ENCODE measurements at regions not wholly inside any gene's neighbourhood (a gene's known extent, or its start where the extent isn't known, plus 50 kb on each side); places are given as distances from the start of the nearest gene placed in this dataset.
A peak's percentile ranks its signal among the peaks of the same experiment; 100 is the strongest.

- Mint-ChIP-seq H3K36me3 (peaks cover 1% of the 10 kb centered on the region), H3K4me3 (peak overlapping the region in 1 of 4 donors; percentile 19), H3K27me3 (no peaks in the 10 kb centered on the region), H3K9me3 (peaks cover 0 to 2% (median 0%) of the 10 kb centered on the region in 3 donors), H3K27ac (no peak overlapping the region), H3K4me1 (peaks cover 13 to 21% (median 14%) of the 10 kb centered on the region in 3 donors)
These were observed 309.0 kb upstream of the PMFBP1 start for GRCh38 chr16:72480911-72481310.

- Mint-ChIP-seq H3K36me3 (peaks cover 1% of the 10 kb centered on the region), H3K4me1 (peaks cover 2 to 4% (median 3%) of the 10 kb centered on the region in 3 donors), H3K4me3 (no peak overlapping the region), H3K9me3 (peaks cover 0 to 2% (median 0%) of the 10 kb centered on the region in 3 donors), H3K27ac (no peak overlapping the region), H3K27me3 (no peaks in the 10 kb centered on the region)
These were observed 303.7 kb upstream of the PMFBP1 start for GRCh38 chr16:72475688-72476087.

GRCh38 chr16:72474501-72475123 lies 302.7 kb upstream of the PMFBP1 start:
- Mint-ChIP-seq H3K4me3 (no peak overlapping the region), H3K36me3 (peaks cover 1% of the 10 kb centered on the region), H3K27ac (no peak overlapping the region), H3K27me3 (no peaks in the 10 kb centered on the region), H3K9me3 (peaks cover 0 to 2% (median 0%) of the 10 kb centered on the region in 3 donors), H3K4me1 (no peaks in the 10 kb centered on the region)

GRCh38 chr16:72473631-72474030 lies 301.7 kb upstream of the PMFBP1 start:
- peaks cover 1% of the 10 kb centered on the region for H3K36me3 Mint-ChIP-seq
- no peaks in the 10 kb centered on the region for H3K4me1 Mint-ChIP-seq
- H3K27me3 Mint-ChIP-seq: no peaks in the 10 kb centered on the region
- H3K9me3 Mint-ChIP-seq: peaks cover 0 to 2% (median 0%) of the 10 kb centered on the region in 3 donors
- H3K4me3 Mint-ChIP-seq: no peak overlapping the region
- no peak overlapping the region for H3K27ac Mint-ChIP-seq

GRCh38 chr16:72471317-72471924 lies 299.5 kb upstream of the PMFBP1 start:
- H3K4me1 Mint-ChIP-seq: no peaks in the 10 kb centered on the region
- H3K4me3 Mint-ChIP-seq: no peak overlapping the region
- no peak overlapping the region for H3K27ac Mint-ChIP-seq
- H3K36me3 Mint-ChIP-seq: peaks cover 1% of the 10 kb centered on the region
- H3K27me3 Mint-ChIP-seq: no peaks in the 10 kb centered on the region
- H3K9me3 Mint-ChIP-seq: no peaks in the 10 kb centered on the region

GRCh38 chr16:72470541-72470940 lies 298.6 kb upstream of the PMFBP1 start:
- H3K4me3 Mint-ChIP-seq: no peak overlapping the region
- no peaks in the 10 kb centered on the region for H3K9me3 Mint-ChIP-seq
- H3K4me1 Mint-ChIP-seq: no peaks in the 10 kb centered on the region
- no peaks in the 10 kb centered on the region for H3K27me3 Mint-ChIP-seq
- no peak overlapping the region for H3K27ac Mint-ChIP-seq
- peaks cover 1% of the 10 kb centered on the region for H3K36me3 Mint-ChIP-seq

- Mint-ChIP-seq H3K9me3 (no peaks in the 10 kb centered on the region), H3K27ac (no peak overlapping the region), H3K27me3 (no peaks in the 10 kb centered on the region)
These were observed 298.0 kb upstream of the PMFBP1 start for GRCh38 chr16:72469932-72470331.

GRCh38 chr16:72468582-72468981 lies 296.6 kb upstream of the PMFBP1 start:
- Mint-ChIP-seq H3K36me3 (peaks cover under 1% of the 10 kb centered on the region), H3K27ac (no peak overlapping the region)

More at GRCh38 chr16:72469932-72470331, 298.0 kb upstream of the PMFBP1 start:
- H3K36me3 Mint-ChIP-seq: peaks cover 1% of the 10 kb centered on the region
- H3K4me3 Mint-ChIP-seq: no peak overlapping the region
- peaks cover 0 to under 1% (median under 1%) of the 10 kb centered on the region in 3 donors for H3K4me1 Mint-ChIP-seq

GRCh38 chr16:72467157-72467759 lies 295.3 kb upstream of the PMFBP1 start:
- Mint-ChIP-seq H3K4me3 (no peak overlapping the region), H3K4me1 (peaks cover 8 to 17% (median 9%) of the 10 kb centered on the region in 3 donors), H3K9me3 (peaks cover 0 to 2% (median 0%) of the 10 kb centered on the region in 3 donors), H3K27me3 (peaks cover 1% of the 10 kb centered on the region), H3K36me3 (no peaks in the 10 kb centered on the region), H3K27ac (no peak overlapping the region)

More at GRCh38 chr16:72468582-72468981, 296.6 kb upstream of the PMFBP1 start:
- Mint-ChIP-seq H3K4me1 (peaks cover 4 to 12% (median 8%) of the 10 kb centered on the region in 3 donors), H3K27me3 (no peaks in the 10 kb centered on the region), H3K9me3 (peaks cover 0 to 2% (median 0%) of the 10 kb centered on the region in 3 donors), H3K4me3 (no peak overlapping the region)

- H3K4me3 Mint-ChIP-seq: no peak overlapping the region
- H3K36me3 Mint-ChIP-seq: no peaks in the 10 kb centered on the region
- H3K27ac Mint-ChIP-seq: no peak overlapping the region
- H3K27me3 Mint-ChIP-seq: peaks cover 1% of the 10 kb centered on the region
- H3K4me1 Mint-ChIP-seq: peaks cover 8 to 17% (median 9%) of the 10 kb centered on the region in 3 donors
- peaks cover 0 to 4% (median 0%) of the 10 kb centered on the region in 3 donors for H3K9me3 Mint-ChIP-seq
These were observed 292.8 kb upstream of the PMFBP1 start for GRCh38 chr16:72464597-72465368.

- no peak overlapping the region for H3K4me3 Mint-ChIP-seq
- H3K27ac Mint-ChIP-seq: no peak overlapping the region
- H3K36me3 Mint-ChIP-seq: no peaks in the 10 kb centered on the region
- peaks cover 8 to 17% (median 9%) of the 10 kb centered on the region in 3 donors for H3K4me1 Mint-ChIP-seq
- H3K9me3 Mint-ChIP-seq: peaks cover 0 to 4% (median 0%) of the 10 kb centered on the region in 3 donors
- peaks cover 1% of the 10 kb centered on the region for H3K27me3 Mint-ChIP-seq
These were observed 292.1 kb upstream of the PMFBP1 start for GRCh38 chr16:72464052-72464451.

- H3K9me3 Mint-ChIP-seq: peaks cover 5 to 26% (median 6%) of the 10 kb centered on the region in 3 donors
- H3K27me3 Mint-ChIP-seq: no peaks in the 10 kb centered on the region
- H3K4me1 Mint-ChIP-seq: peaks cover 1% of the 10 kb centered on the region in 3 donors
- peak overlapping the region in 1 of 4 donors; percentile 4 for H3K4me3 Mint-ChIP-seq
- H3K27ac Mint-ChIP-seq: no peak overlapping the region
- no peaks in the 10 kb centered on the region for H3K36me3 Mint-ChIP-seq
These were observed 286.1 kb upstream of the PMFBP1 start for GRCh38 chr16:72458035-72458434.

GRCh38 chr16:72457243-72457940 lies 285.4 kb upstream of the PMFBP1 start:
- Mint-ChIP-seq H3K36me3 (no peaks in the 10 kb centered on the region), H3K9me3 (peaks cover 5 to 32% (median 9%) of the 10 kb centered on the region in 3 donors), H3K4me1 (no peaks in the 10 kb centered on the region), H3K4me3 (peak overlapping the region in 1 of 4 donors; percentile 4), H3K27ac (no peak overlapping the region), H3K27me3 (no peaks in the 10 kb centered on the region)

All from IgD-negative memory B cell (primary cell).